Liver (tissue), 8 donors: ENCODE measurements at regions not wholly inside any gene's neighbourhood (a gene's known extent, or its start where the extent isn't known, plus 50 kb on each side); places are given as distances from the start of the nearest gene placed in this dataset.

Experiments used
- DNase-seq: peaks from one replicate; pipeline ENCODE4 v3.0.0-alpha.2; 2017; ENCODE audit warnings: low spot score
- H3K27ac ChIP-seq, 2 donors: one replicate each; pipeline ENCODE4 v1.7.0; 2013; ENCODE audit warnings: inconsistent platforms in 2 of 2, low read length in 2 of 2, control low read depth in 1 of 2, low read depth in 1 of 2, mild to moderate bottlenecking in 1 of 2
- H3K27me3 ChIP-seq, 4 donors: one replicate each; pipeline versions ENCODE4 v1.6.1 to v1.7.0; 2013; ENCODE audit warnings: low read length in 3 of 4, inconsistent platforms in 1 of 4, mild to moderate bottlenecking in 1 of 4, moderate library complexity in 1 of 4; ENCODE audit not compliant: control insufficient read depth in 4 of 4, insufficient read depth in 4 of 4
- H3K36me3 ChIP-seq, 4 donors: one replicate each; pipeline versions ENCODE4 v1.6.1 to v1.7.0; 2013; ENCODE audit warnings: low read length in 3 of 4, mild to moderate bottlenecking in 3 of 4, low read depth in 1 of 4, moderate library complexity in 1 of 4; ENCODE audit not compliant: control insufficient read depth in 4 of 4, insufficient read depth in 3 of 4
- H3K4me1 ChIP-seq, 4 donors: one replicate each; pipeline versions ENCODE4 v1.6.1 to v1.7.0; 2013; ENCODE audit warnings: low read length in 3 of 4, mild to moderate bottlenecking in 3 of 4, moderate library complexity in 1 of 4; ENCODE audit not compliant: control insufficient read depth in 4 of 4, insufficient read depth in 4 of 4
- H3K4me3 ChIP-seq, 3 donors: one replicate each; pipeline versions ENCODE4 v1.6.1 to v1.7.0; 2013; ENCODE audit warnings: low read length in 3 of 3, control low read depth in 1 of 3, low read depth in 1 of 3, mild to moderate bottlenecking in 1 of 3
- H3K9ac ChIP-seq, 2 donors: one replicate each; pipeline ENCODE4 v1.7.0; 2013; ENCODE audit warnings: low read length in 2 of 2, mild to moderate bottlenecking in 2 of 2, moderate library complexity in 2 of 2, control low read depth in 1 of 2, low read depth in 1 of 2
- H3K9me3 ChIP-seq, 4 donors: one replicate each; pipeline versions ENCODE4 v1.6.1 to v1.7.0; 2013; ENCODE audit warnings: low read length in 3 of 4; ENCODE audit not compliant: control insufficient read depth in 4 of 4
- ATF3 ChIP-seq: IDR thresholded peaks from 2 replicates; pipeline ENCODE4 v1.6.1; 2016; ENCODE audit warnings: antibody characterized with exemption
- CTCF ChIP-seq: fragments of 150-350 bp; IDR thresholded peaks from 2 replicates; pipeline ENCODE4 v1.5.1; 2017; ENCODE audit warnings: improper control_type of control experiment, low read depth, low read length; ENCODE audit not compliant: missing input control
- FOXA1 ChIP-seq: IDR thresholded peaks from 2 replicates; pipeline ENCODE4 v1.6.1; 2016; ENCODE audit warnings: antibody characterized with exemption
- GABPA ChIP-seq, 2 donors: IDR thresholded peaks in 1 of 2; conservative IDR thresholded peaks in 1 of 2; 2 replicates each; pipeline ENCODE4 v1.6.1; 2016; ENCODE audit warnings: antibody characterized with exemption in 2 of 2, mild to moderate bottlenecking in 1 of 2, moderate library complexity in 1 of 2
- HNF4G ChIP-seq: IDR thresholded peaks from 2 replicates; pipeline ENCODE4 v1.6.1; 2016; ENCODE audit warnings: antibody characterized with exemption
- JUND ChIP-seq, 2 donors: IDR thresholded peaks; 2 replicates each; pipeline ENCODE4 v1.6.1; 2016; ENCODE audit warnings: antibody characterized with exemption in 2 of 2
- MAX ChIP-seq: IDR thresholded peaks from 2 replicates; pipeline ENCODE4 v1.6.1; 2016; ENCODE audit warnings: antibody characterized with exemption
- NR2F2 ChIP-seq: IDR thresholded peaks from 2 replicates; pipeline ENCODE4 v1.6.1; 2016; ENCODE audit warnings: antibody characterized with exemption
- RAD21 ChIP-seq, 2 donors: IDR thresholded peaks; 2 replicates each; pipeline ENCODE4 v1.6.1; 2016; ENCODE audit warnings: antibody characterized with exemption in 2 of 2, mild to moderate bottlenecking in 2 of 2
- RXRA ChIP-seq, 2 donors: IDR thresholded peaks; 2 replicates each; pipeline ENCODE4 v1.6.1; 2017 to 2018; ENCODE audit warnings: antibody characterized with exemption in 2 of 2, mild to moderate bottlenecking in 1 of 2
- SP1 ChIP-seq: IDR thresholded peaks from 2 replicates; pipeline ENCODE4 v1.6.1; 2018; ENCODE audit warnings: antibody characterized with exemption, mild to moderate bottlenecking
- TAF1 ChIP-seq: conservative IDR thresholded peaks from 2 replicates; pipeline ENCODE4 v1.6.1; 2016; ENCODE audit warnings: antibody characterized with exemption, mild to moderate bottlenecking
- YY1 ChIP-seq: IDR thresholded peaks from 2 replicates; pipeline ENCODE4 v1.6.1; 2016; ENCODE audit warnings: antibody characterized with exemption, mild to moderate bottlenecking
- ZBTB33 ChIP-seq: IDR thresholded peaks from 2 replicates; pipeline ENCODE4 v1.6.1; 2016; ENCODE audit warnings: antibody characterized with exemption
- WGBS: extraction: QIAGEN DNeasy Blood & Tissue Kit; methylation state at CpG from one replicate; pipeline ENCODE4 v1.1.7; 2013; 5-methylcytosine and 5-hydroxymethylcytosine counted together
- donor health status: healthy.
- donor health status: healthy.
- donor health status: healthy.
- donor health status: healthy.
- donor health status: healthy.

- H3K27ac ChIP-seq = peak overlapping the region; percentile 39 to 66
- H3K36me3 ChIP-seq = peaks cover 0 to 22% (median 6%) of the 10 kb centered on the region in 4 donors
- 70% methylated on average over 13 of the region's 13 CpGs for WGBS
- no peak overlapping the region for H3K9ac ChIP-seq
- TF ChIP-seq NR2F2 = peak; percentile 78
- TF ChIP-seq FOXA1 = no peak
- no peak overlapping the region for H3K4me3 ChIP-seq
- no peaks in the 10 kb centered on the region for H3K27me3 ChIP-seq
- H3K9me3 ChIP-seq = no peaks in the 10 kb centered on the region
- DNase-seq = no peak
- peaks cover 0 to 24% (median 3%) of the 10 kb centered on the region in 4 donors for H3K4me1 ChIP-seq
These were observed 133.9 kb downstream of the RFLNA start for GRCh38 chr12:124428792-124429281.

GRCh38 chr12:124428136-124428791 is 133.4 kb downstream of the RFLNA start:
- Histone ChIP-seq H3K4me1 (peaks cover 4 to 26% (median 6%) of the 10 kb centered on the region in 4 donors), H3K27ac (peak overlapping the region; percentile 59 to 66), H3K9ac (no peak overlapping the region), H3K4me3 (no peak overlapping the region), H3K9me3 (no peaks in the 10 kb centered on the region), H3K36me3 (peaks cover 0 to 22% (median 6%) of the 10 kb centered on the region in 4 donors), H3K27me3 (no peaks in the 10 kb centered on the region)
- 76% methylated on average over 23 of the region's 23 CpGs for WGBS
- no peak for TF ChIP-seq RXRA (IDR thresholded peaks at IDR 0.05)
- TF ChIP-seq SP1 = no peak
- TF ChIP-seq CTCF = no peak
- TF ChIP-seq YY1 = no peak
- TF ChIP-seq RAD21 (IDR thresholded peaks at IDR 0.05) = no peak
- no peak for TF ChIP-seq TAF1
- TF ChIP-seq FOXA1 = no peak
- TF ChIP-seq ZBTB33 = no peak
- DNase-seq = no peak

GRCh38 chr12:124426594-124427555 is 132.0 kb downstream of the RFLNA start:
- Histone ChIP-seq H3K36me3 (peaks cover 0 to 22% (median 6%) of the 10 kb centered on the region in 4 donors), H3K4me1 (peaks cover 6 to 38% (median 9%) of the 10 kb centered on the region in 4 donors), H3K27ac (peak overlapping the region; percentile 59 to 66), H3K27me3 (no peaks in the 10 kb centered on the region), H3K9ac (no peak overlapping the region), H3K4me3 (no peak overlapping the region), H3K9me3 (no peaks in the 10 kb centered on the region)
- TF ChIP-seq TAF1 (no peak), HNF4G (no peak), NR2F2 (no peak), RAD21 (IDR thresholded peaks at IDR 0.05) (no peak), ATF3 (no peak), MAX (no peak), GABPA (IDR thresholded peaks at IDR 0.05 in 1 of 2, conservative IDR thresholded peaks at IDR 0.05 in 1 of 2) (no peak), SP1 (no peak), CTCF (no peak), FOXA1 (no peak), RXRA (IDR thresholded peaks at IDR 0.05) (no peak), JUND (IDR thresholded peaks at IDR 0.05) (no peak)
- DNase-seq = no peak
- 84% methylated on average over 42 of the region's 42 CpGs for WGBS
